Lung (tissue), 11 donors: ENCODE measurements at regions not wholly inside any gene's neighbourhood (a gene's known extent, or its start where the extent isn't known, plus 50 kb on each side); places are given as distances from the start of the nearest gene placed in this dataset.
"Not testable (repeated sequence)": the region's sequence is repeated elsewhere in the genome, so short reads cannot be mapped to it uniquely, and the experiment has no call there.

Experiments used
- ATAC-seq: fragments of 200-7000 bp; cut with Tn5 transposase; one replicate; pipeline ENCODE4 v1.9.1; 2020; ENCODE audit warnings: moderate number of reproducible peaks; ENCODE audit not compliant: insufficient read depth, low FRiP score
- DNase-seq, 3 donors: peaks; one replicate each; pipeline ENCODE4 v3.0.0-alpha.2; 2013 to 2017
- H3K27ac ChIP-seq, 2 donors: one replicate each; pipeline ENCODE4 v1.5.1; 2013; ENCODE audit warnings: mild to moderate bottlenecking in 2 of 2, moderate library complexity in 2 of 2, control low read depth in 1 of 2, inconsistent platforms in 1 of 2, low read depth in 1 of 2, low read length in 1 of 2
- H3K27me3 ChIP-seq, 3 donors: one replicate each; pipeline ENCODE4 v1.5.1; 2013; ENCODE audit warnings: low read length in 2 of 3; ENCODE audit not compliant: control insufficient read depth in 3 of 3, insufficient read depth in 3 of 3
- H3K36me3 ChIP-seq, 4 donors: one replicate each; pipeline ENCODE4 v1.5.1; 2013; ENCODE audit warnings: low read length in 4 of 4, mild to moderate bottlenecking in 1 of 4, moderate library complexity in 1 of 4; ENCODE audit not compliant: control insufficient read depth in 4 of 4, insufficient read depth in 4 of 4
- H3K4me1 ChIP-seq, 5 donors: one replicate each; pipeline ENCODE4 v1.5.1; 2013; ENCODE audit warnings: low read length in 5 of 5, mild to moderate bottlenecking in 2 of 5, moderate library complexity in 1 of 5; ENCODE audit not compliant: control insufficient read depth in 5 of 5, insufficient read depth in 5 of 5
- H3K4me3 ChIP-seq: one replicate; pipeline ENCODE4 v1.5.1; 2013; ENCODE audit warnings: mild to moderate bottlenecking, control low read depth, moderate library complexity
- H3K9ac ChIP-seq, 2 donors: one replicate each; pipeline ENCODE4 v1.5.1; 2013; ENCODE audit warnings: low read length in 2 of 2, control low read depth in 1 of 2; ENCODE audit not compliant: insufficient read depth in 1 of 2
- H3K9me3 ChIP-seq, 4 donors: one replicate each; pipeline ENCODE4 v1.5.1; 2013; ENCODE audit warnings: low read length in 3 of 4, mild to moderate bottlenecking in 1 of 4, moderate library complexity in 1 of 4; ENCODE audit not compliant: control insufficient read depth in 4 of 4, insufficient read depth in 3 of 4
- CTCF ChIP-seq: IDR thresholded peaks from 2 replicates; pipeline ENCODE4 v1.5.1; 2012; ENCODE audit warnings: mild to moderate bottlenecking; ENCODE audit errors: control extremely low read depth, extremely low read depth
- WGBS, 2 donors: extraction: QIAGEN DNeasy Blood & Tissue Kit; methylation state at CpG; one replicate each; pipeline ENCODE4 v1.1.7; 2013; 5-methylcytosine and 5-hydroxymethylcytosine counted together
- donor health status: control.
- donor health status: control.
- donor health status: Bipolar disorder and iron deficiency.
- donor health status: healthy.
- donor health status: DM: yes; HTN: yes; CAD: no.

DNA sequence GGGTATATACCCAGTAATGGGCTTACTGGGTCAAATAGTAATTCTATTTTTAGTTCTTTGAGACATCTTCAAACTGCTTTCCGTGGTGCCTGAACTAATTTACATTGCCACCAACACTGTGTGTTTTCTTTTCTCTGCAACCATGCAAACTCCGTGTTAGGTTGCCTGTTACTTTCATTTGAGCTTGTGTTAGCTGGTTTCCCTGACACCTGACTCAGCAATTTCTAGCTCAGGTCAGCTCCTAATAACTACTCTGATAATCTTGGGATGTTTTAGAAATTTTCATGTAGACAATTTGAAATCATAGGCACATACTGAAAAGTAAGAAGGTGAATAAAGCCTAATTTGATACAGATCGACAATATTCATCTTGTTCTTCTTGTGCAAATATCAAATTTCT, 132.3 kb downstream of the ADCYAP1 start:
- 61 to 81% methylated on average over 3 of the region's 3 CpGs for WGBS, 2 donors
- Histone ChIP-seq H3K4me3 (no peak overlapping the region), H3K9ac (no peak overlapping the region), H3K27me3 (no peaks in the 10 kb centered on the region), H3K36me3 (no peaks in the 10 kb centered on the region), H3K9me3 (peaks cover 0 to 7% (median 2%) of the 10 kb centered on the region in 4 donors), H3K4me1 (no peaks in the 10 kb centered on the region), H3K27ac (no peak overlapping the region)
- ATAC-seq (no peak), DNase-seq (no peak)
- no peak for TF ChIP-seq CTCF

DNA sequence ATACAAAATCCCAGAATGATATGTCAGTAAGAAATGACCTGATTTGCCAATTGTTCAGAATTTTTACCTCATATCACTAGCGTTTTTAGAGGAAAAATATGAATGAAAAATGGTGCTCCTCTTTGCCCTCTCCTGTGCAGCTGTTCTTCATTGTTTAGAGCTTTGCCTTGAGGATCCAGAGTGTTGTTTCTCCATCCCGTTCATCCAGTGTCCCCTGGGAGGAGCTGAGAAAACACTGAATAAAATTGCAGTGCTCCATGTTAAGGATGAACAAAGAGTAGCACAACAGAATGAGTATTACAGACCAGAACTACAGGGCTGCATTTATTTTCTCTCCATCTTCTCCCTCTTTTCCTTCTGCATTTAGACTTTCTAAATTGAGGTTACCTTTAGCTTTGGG, 133.1 kb downstream of the ADCYAP1 start:
- H3K9ac ChIP-seq: no peak overlapping the region
- no peak overlapping the region for H3K4me3 ChIP-seq
- WGBS, 2 donors: 47 to 67% methylated on average over 2 of the region's 2 CpGs
- no peaks in the 10 kb centered on the region for H3K27me3 ChIP-seq
- no peaks in the 10 kb centered on the region for H3K4me1 ChIP-seq
- DNase-seq (no peak), ATAC-seq (no peak)
- no peaks in the 10 kb centered on the region for H3K36me3 ChIP-seq
- TF ChIP-seq CTCF: no peak
- peaks cover 0 to 7% (median 2%) of the 10 kb centered on the region in 4 donors for H3K9me3 ChIP-seq
- H3K27ac ChIP-seq: no peak overlapping the region

GRCh38 chr18:1039421-1039820, 134.8 kb downstream of the ADCYAP1 start:
- H3K4me1 ChIP-seq: no peaks in the 10 kb centered on the region
- H3K27ac ChIP-seq: no peak overlapping the region
- DNase-seq (no peak), ATAC-seq (no peak)
- H3K27me3 ChIP-seq: no peaks in the 10 kb centered on the region
- peaks cover 0 to 7% (median 2%) of the 10 kb centered on the region in 4 donors for H3K9me3 ChIP-seq
- H3K4me3 ChIP-seq: no peak overlapping the region
- TF ChIP-seq CTCF: no peak
- no peaks in the 10 kb centered on the region for H3K36me3 ChIP-seq
- no peak overlapping the region for H3K9ac ChIP-seq
- 92 to 94% methylated on average over 7 of the region's 7 CpGs for WGBS, 2 donors

DNA sequence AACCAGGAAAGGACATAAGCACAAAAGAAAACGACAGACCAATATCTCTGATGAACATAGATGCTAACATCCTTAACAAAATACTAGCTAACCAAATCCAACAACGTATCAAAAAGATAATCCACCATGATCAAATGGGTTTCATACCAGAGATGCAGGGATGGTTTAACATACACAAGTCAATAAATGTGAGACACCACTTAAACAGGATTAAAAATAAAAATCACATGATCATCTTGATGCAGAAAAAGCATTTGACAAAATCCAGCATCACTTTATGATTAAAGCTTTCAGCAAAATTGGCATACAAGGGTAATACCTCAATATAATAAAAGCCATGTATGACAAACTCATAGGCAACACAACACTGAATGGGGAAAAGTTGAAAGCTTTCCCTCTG, 138.4 kb downstream of the ADCYAP1 start:
- H3K9me3 ChIP-seq, DNase-seq, ATAC-seq, H3K9ac ChIP-seq, H3K36me3 ChIP-seq, H3K4me3 ChIP-seq, H3K27ac ChIP-seq, H3K27me3 ChIP-seq, H3K4me1 ChIP-seq: not testable (repeated sequence)
- 72 to 83% methylated on average over 2 of the region's 2 CpGs for WGBS, 2 donors
